GM12874 (cell line): ENCODE measurements at regions not wholly inside any gene's neighbourhood (a gene's known extent, or its start where the extent isn't known, plus 50 kb on each side); places are given as distances from the start of the nearest gene placed in this dataset.

ENCODE experiments used
- TF ChIP-seq, protein P1 (sequence below): IDR thresholded peaks from 2 replicates; pipeline ENCODE4 v1.5.1; 2011; ENCODE audit warnings: low read depth, mild to moderate bottlenecking, control low read depth, low read length, moderate library complexity; ENCODE audit not compliant: insufficient read depth

DNA sequence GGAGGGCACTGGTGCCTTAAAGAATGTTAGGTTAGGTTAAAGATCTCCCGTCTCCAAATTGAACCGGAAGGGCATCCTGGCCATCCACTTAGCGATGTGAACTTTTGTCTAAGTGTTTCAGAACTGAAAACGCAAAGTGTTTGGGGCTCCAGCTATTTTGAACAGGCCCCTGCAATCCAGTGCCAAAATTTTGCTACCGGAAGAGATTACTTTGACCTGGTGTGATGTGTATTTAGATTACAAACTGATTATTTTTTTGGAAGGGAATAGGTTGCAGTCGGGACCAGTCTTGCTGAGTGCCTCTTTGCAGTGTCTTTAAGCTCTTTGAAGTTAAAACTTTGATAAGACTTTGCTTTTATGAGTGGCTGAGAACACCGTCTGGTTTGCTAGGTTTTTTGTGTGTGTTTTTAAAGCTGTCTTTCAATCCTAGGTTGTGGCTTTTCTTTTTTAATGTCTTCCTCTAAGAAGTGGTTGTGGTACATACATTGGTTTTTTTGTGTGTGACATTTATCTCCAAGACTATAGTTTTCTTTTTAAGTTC is 179.6 kb downstream of the OR4M2 start:
- TF ChIP-seq, protein P1, sequence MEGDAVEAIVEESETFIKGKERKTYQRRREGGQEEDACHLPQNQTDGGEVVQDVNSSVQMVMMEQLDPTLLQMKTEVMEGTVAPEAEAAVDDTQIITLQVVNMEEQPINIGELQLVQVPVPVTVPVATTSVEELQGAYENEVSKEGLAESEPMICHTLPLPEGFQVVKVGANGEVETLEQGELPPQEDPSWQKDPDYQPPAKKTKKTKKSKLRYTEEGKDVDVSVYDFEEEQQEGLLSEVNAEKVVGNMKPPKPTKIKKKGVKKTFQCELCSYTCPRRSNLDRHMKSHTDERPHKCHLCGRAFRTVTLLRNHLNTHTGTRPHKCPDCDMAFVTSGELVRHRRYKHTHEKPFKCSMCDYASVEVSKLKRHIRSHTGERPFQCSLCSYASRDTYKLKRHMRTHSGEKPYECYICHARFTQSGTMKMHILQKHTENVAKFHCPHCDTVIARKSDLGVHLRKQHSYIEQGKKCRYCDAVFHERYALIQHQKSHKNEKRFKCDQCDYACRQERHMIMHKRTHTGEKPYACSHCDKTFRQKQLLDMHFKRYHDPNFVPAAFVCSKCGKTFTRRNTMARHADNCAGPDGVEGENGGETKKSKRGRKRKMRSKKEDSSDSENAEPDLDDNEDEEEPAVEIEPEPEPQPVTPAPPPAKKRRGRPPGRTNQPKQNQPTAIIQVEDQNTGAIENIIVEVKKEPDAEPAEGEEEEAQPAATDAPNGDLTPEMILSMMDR: no peak

DNA sequence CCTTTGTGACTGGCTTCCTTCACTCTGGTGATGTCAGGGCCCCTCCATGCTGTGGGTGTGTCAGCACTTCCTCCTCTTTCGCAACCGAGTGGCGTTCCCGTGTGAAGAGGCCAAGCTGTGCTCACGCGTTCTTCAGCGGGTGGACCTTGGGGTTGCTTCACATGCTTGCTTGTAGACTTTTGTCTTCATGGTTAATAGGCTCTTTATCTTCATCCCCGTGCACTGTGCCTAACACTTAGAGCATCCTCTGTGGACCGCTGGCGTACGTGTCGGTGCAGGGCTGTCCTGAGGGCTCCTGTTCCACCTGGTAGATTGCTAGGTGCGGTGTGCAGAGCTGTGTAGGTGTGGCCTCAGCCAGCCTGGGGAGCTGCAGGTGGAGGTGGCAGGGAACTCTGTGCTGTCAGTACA is 182.3 kb downstream of the OR4M2 start:
- TF ChIP-seq, protein P1: no peak

DNA sequence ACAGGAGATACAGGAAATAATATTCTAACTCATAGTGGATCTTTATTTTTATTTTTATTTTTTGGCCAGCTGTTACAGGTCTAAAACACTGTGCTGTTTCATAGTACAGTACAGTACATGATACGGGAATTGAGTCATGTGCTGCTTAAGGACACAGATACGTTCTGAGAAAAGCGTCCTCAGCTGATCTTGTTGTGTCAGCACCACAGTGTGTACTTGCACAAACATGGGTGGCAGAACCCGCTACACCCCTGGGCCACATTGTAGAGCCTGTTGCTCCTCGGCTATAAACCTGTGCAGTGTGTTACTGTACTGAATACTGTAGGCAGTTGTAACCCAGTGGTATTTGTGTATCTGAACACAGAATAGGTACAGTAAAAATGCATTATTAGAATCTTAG is 183.4 kb downstream of the OR4M2 start:
- TF ChIP-seq, protein P1: no peak

DNA sequence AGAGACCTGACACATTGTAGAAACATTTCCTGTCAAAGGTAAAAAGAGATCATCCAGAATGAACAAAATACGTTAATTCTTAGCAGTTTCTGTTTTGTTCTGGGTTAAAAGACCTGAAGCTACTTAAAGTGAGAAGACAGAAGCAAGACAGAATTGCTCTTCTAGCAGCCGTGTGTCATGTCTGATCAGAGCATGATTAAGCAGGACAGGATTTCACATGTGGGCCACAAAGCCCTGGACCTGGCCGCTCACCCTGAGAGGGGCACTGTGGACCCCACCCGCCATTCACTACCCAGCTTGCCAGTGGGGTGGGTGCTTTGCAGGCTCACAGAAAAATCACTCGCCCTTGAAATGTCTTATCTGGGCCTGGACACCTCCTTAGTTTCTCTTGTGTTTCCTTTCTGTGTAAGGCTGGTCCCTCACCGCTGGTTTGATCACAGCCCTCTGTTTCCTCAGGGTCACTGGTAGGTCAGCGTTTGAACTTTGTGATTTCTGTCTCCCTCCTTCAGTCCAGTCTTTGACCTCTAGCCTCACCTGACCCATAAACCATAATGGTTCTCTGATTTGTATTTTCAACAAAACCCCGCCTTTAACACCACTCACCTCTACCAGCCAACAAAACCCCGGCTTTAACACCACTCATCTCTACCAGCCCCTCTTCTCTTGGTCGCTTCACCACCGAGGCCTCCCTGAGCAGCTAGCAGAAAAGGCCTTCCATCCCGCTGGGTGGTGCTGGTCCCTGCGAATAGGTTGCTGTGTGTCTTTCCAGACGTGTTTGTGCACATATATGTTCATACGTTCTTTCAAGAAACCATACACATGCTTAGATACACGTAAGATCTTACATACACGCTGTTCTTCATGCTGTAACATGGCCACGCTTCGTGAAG is 185.0 kb downstream of the OR4M2 start:
- TF ChIP-seq, protein P1: no peak

DNA sequence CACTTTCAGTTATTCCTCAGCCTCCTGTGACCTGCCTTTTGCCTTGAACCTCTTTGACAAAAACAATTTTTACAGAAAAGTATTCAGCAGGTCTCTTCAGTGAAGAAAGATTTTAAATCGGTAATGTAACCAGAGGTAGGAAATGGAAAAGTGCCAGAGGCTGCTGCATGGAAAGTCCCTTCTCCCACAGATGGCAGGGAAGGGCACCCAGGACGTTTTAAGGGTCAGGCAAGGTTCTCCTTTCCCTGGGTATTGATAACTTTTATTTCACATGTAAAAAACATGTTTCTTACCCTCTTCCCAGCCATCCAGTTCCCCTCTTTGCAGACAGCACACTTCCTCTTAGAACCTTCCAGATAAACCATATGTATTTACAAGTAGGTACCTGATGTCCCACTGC is 185.6 kb downstream of the OR4M2 start:
- TF ChIP-seq, protein P1: no peak

DNA sequence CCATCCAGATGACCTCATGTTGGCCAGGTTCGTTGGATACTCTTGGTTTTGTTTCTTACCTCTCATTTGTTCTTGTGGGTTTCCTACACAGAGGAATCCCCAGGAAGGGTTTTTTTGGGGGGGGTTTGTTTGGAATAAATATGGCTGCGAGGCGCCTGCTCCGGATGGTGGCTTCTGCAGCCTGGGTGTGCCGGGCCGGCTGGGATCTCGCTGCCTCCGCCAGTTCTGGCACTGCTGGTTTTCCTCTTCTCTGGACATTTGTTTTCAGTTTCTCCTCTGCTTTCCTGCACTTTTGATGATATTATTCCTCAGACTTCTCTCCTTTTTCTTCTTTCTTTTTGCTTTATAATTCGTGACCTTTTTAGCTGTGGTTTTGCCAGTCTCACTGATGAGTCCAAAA is 187.4 kb downstream of the OR4M2 start:
- TF ChIP-seq, protein P1: no peak
